Effector CD4-positive, alpha-beta T cell (primary cell): ENCODE measurements at regions not wholly inside any gene's neighbourhood (a gene's known extent, or its start where the extent isn't known, plus 50 kb on each side); places are given as distances from the start of the nearest gene placed in this dataset.

Source experiments
- DNase-seq: peaks from one replicate; pipeline ENCODE4 v3.0.0-alpha.2; 2020

DNA sequence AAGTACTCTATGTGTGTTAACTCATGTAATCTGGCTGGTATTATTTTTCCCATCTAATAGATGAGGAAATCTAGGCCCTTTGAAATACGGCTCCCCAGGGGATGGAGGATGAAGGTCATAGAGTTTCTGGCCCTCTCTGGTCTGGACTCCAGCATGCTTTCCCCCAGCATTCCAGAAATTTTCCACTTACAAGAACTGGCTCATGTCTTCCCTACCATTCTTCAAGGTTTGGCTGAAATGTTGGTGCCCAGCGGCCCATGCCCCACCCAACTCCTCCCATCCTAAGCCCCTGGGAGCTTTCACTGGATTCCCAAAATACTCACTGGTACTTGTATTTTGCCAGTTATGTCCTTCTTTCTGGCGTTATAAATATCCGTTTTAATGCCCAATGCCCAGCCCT lies 237.5 kb upstream of the NLRP1 start:
- DNase-seq: no peak

DNA sequence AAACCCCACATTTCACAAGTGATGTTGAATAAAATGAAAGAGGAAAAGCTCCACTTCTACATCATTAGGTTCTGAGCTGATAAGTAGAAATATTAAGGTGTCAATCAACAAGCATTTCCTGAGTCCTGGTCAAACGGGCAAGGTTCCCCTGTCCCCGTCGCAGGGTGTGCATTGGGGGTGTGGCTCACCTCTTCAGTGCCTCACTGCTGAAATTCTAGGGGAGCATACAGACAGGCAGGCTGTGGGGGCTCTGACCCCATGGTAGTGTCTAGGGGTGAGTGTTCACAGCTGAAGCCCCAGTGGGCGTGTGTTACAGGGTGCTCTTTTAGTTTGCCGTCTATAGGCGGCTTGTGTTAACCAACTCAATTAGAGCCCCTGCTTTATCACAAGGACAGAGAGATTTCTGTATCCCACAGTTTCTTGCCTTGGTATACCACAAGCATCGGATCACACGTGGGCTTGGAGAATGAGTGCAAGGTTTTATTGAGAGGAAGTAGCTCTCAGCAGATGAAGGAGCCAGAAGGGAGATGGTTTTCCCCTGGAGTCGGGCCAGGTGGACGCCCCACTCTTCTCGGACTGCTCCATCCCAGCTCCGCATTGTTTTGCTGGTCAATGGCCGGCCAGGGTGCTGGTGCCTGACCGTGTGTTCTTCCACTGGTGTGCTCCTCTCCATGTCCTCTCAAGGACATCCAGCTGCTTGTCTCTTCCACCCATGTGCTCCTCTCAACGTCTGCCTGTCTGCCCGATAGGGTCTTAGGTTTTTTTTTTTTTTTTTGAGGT lies 238.2 kb upstream of the NLRP1 start:
- no peak for DNase-seq

DNA sequence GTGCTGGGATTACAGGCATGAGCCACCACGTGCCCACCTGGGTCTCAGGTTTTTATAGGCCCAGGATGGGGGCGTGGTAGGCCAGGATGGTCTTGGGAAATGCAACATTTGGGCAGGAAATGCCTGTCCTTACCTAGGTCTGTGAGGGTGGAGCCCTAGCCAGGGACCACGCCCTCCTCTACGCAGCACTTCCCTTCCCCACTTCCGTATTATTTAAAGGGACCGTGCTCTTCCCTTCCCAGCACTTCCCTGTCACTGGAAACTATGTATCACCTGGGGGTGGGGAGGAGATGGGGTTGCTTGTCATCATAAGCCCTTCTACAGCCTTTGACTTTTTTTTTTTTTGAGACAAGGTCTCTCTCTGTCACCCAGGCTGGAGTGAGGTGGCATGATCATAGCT lies 238.9 kb upstream of the NLRP1 start:
- no peak for DNase-seq

DNA sequence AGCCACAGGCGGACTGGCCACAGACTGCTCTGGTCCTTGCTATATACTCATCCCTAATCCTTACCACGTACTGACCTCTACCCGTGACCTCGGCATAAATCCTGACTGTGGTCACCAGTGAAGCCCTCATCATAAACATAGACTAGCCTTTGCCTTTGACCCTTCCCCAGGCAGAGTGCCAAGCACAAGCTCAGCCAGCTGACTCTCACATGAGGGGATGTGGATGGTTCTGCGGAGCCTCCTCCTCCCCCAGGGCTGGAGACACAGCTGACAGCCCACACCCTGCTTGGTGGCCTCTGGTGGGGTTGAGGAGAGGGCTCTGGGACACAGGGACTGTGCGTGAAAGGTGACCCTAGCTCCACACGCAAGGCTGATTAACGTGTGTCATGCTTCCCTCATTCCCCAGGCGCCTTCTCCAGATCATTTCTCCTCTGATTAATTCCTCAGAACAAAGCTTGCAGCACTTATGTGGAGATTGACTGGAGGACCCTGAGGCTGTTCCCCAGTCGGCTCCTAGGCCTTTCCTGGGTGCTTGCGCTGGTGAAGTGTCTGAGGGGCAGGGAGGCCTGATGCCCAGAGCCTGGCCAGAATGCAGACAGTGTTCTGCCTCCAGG lies 241.5 kb upstream of the NLRP1 start:
- DNase-seq: no peak

DNA sequence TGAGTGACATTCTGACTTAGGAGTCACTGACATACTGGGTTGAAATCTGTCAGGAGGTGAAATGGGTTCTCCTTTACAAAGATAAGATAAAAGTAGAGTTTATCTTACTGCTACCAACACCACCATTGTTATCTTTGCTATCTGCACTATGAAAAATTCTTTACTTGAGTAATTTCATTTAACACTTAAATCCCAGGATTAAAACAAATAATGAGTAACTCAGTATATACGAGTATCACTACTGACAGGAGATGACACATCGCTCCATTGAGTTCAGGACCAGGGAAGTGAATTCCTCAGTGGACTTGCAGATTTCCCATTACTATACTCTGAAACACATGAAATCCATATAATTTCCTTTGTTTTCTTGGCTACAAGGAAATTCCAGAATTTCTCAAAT lies 242.1 kb upstream of the NLRP1 start:
- DNase-seq: no peak

DNA sequence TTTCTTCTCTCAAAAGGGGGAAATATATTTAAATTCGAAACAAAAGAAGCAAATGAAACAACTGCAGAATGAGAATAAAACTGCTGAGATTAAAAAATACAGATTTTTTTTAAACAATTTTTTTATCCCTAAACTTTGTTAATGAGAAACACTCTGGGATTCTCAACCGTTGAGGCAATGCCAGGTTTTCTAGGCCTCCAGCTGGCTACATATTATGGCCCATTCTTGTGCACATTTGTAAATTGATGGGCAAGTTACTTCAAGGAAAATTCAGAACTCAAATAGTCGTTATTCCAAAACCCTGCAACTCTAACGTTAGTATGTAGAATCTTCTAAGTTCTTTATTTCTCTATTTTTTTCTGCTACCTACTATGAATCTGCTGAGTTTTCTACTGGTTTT lies 239.3 kb upstream of the WSCD1 start:
- DNase-seq: no peak

DNA sequence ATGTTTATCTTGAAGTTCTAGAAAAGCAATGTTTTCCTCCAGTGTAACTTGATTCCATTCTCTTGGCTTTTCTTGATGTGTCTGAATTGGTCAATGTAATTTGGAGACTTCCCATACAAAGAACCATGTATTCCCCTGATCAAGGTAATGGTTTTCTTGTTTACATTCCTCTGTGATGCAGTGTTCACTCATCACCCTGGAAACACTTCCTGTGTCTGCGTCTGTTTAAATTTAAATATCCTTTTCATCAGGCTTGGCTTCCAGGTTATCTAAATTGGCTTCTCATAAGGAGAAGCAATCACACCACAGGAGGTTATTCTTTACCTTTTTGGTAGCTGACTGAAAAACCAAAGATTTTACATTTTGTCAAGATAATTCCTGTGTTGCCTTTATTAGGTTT lies 237.3 kb upstream of the WSCD1 start:
- no peak for DNase-seq

DNA sequence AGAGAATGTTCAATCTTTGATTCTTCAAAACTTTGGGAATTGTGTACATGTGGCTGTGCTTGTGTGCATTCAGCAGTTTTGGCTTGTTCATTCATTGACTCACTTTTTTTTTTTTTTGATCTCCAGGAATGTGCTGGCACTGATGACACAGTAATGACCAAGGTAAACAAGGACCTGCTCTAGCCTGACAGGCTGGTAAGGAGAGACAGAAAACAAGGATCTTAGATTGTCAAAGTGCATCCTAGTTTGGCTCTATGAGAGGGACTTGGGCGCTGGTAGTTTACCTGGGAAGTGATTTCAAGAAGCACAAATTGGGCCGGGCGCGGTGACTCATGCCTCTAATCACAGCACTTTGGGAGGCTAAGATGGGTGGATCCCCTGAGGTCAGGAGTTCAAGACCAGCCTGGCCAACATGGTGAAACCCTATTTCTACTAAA lies 233.1 kb upstream of the WSCD1 start:
- no peak for DNase-seq

DNA sequence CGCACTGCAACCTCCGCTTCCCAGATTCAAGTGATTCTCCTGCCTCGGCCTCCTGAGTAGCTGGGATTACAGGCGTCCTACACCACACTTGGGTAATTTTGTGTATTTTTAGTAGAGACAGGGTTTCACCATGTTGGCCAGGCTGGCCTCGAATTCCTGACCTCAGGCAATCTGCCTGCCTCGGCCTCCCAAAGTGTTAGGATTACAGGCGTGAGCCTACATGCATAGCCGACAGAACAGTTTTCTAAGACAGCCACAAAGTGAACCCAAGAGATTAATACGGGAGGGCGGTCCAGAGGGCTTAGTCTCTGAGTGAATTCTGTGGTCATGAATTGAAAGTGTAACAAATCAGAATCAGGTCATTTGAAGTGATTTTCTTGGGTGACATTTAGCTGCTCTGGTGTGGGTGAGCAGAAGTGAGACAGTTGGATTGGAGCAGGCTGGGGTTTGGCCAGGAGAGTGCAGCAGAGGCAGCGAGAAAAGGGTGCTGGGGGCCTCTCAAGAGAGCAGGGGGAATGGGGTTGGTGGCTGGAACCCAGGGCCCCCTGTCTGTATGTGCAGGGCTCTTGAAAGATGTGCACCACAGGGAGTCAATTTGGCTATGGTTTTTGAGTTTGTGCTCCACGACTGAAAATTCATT lies 231.4 kb upstream of the WSCD1 start:
- DNase-seq: no peak

DNA sequence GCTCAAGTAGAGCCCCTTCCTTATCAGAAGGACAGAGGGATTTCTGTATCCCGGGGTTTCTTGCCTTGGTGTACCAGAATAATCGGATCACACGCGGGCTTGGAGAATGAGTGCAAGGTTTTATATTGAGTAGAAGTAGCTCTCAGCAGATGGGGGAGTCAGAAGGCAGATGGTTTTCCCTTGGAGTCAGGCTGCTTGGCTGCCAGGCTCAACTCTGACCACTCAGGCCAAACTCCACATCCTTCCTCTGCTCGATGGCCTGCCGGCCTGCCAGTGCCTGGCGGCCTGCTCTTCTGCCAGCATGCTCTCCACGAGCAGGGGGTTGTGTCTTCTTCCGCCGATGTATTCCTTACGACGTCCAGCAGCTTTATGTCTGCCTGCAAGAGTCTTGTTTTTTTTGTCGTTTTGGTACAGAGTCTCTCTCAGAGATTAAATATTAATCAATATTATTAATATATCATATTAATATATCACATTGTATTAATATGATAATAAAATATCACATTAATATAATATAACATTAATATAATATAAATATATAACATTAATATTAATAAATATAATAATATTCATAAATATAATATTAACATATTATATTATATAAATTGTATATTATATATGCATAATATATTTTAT lies 229.2 kb upstream of the WSCD1 start:
- DNase-seq: no peak

DNA sequence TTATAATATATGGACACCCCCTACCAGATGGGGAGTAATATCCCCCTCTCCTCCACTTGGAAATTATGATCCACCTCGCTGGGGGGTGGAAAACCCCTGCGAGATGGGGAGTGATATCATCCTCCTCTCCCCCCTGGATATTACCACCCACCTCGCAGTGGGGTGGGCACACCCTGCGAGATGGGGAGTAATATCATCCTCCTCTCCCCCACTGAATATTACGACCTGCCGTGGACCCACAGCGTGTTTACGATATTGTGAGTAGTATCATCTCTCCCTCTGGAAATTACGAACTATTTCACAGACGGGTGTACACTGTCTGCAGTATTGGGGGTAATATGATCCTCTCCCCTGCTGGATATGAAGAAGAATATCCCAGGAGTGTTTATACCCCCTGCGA lies 228.3 kb upstream of the WSCD1 start:
- DNase-seq: no peak

DNA sequence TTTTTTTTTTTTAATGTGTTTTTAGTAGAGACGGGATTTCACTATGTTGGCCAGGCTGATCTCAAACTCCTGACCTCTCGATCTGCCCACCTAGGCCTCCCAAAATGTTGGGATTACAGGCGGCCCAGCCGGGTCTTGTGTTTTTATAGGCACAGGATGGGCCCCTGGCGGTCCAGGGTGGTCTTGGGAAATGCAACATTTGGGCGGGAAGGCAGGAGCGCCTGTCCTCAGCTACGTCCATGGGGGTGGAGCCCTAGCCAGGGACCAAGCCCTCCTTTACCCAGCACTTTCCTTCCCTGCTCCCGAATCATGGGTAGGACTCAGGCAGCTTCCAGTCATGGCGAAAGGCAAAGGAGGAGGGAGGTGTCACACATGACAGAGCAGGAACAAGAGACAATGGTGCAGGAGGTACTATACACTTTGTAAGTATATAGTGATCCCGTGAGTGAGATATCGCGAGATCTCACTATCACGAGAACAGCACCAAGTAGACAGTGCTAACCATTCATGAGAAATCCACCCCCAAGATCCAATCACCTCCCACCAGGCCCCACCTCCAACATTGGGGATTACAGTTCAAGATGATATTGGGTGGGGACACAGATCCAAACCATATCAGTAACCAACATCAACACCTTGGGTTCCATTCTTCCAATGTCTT lies 226.7 kb upstream of the WSCD1 start:
- no peak for DNase-seq

DNA sequence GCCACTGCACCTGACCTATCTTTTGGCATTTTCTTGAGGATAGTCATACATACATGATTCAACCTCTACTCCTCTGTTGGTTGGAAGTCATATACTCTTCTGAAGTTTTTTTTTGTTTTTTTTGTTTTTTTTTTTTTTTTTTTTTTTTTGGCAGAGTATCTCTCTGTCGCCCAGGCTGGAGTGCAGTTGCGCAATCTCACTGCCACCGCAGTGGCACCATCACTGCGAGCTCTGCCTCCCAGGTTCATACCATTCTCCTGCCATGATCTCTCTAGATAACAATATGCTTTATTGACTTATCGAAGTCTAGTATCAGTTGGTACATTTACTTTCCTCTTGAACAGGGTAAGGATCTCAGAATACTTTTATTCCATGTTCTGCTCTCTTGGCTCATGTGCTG lies 224.2 kb upstream of the WSCD1 start:
- no peak for DNase-seq

DNA sequence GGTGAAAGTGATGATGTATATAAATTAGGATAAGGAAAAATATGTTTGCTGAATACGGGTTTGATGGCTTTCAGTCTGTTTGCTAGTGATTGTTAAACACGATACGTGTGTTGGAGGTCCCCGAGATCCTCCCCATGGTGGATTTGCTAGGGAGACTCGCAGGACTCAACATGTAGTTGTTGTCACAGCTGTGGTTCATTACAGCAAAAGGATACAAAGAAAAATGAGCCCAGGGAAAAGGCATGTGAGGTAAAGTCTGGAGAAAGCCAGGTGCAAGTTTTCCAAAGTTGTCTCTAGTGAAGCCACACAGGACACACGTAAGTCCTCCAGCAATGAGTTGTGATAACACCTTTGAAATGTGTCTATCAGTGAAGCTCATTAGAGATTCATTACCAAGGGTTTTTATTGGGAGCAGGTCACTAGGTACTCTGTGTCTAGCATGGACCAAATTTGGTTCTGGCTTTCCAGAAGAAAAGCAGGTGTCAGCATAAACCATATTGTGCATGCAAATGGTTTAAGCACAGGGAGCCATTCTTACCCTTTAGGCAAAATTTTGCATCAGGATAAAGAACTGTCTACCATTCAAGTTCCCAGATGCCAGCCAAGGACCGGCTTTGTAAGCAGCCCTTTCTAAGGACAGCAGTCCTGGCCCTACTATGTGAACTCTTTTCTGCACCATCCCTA lies 215.2 kb upstream of the WSCD1 start:
- DNase-seq: no peak

DNA sequence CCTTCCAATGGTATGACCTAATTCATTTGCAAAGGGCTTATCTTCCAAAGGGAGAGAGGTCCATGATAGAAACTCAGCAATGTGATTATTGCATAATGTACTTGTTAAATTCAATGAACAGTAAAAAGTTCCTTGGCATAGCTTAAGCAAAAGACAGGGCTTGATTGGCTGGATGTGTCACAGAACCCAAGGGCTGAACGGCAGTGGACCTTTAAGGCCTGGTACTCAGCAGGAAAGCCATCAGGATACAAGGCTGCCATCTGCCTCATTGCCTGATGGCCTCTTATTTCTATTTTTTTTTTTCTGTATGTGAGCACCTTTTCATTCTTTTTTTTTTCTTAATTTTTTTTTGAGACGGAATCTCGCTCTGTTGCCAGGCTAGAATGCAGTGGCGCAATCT lies 208.9 kb upstream of the WSCD1 start:
- DNase-seq: no peak

DNA sequence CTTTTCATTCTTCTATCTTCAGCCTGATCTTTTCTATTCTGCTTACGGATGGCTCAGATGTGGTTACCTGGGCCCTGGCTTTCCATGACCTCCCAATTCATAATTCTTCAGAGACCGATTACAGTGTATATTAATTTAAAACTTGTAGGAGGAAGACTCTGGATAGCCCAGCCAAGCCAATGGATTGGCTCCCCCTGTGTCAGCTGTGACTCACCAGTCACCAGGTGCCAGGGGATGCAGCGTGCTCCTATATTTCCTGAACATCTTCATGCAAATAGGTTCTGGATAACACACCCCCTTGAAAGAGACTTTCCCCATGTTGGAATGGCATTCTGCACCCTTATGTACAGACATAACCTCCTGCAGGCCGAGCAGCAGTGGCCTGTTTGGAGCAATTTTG lies 208.3 kb upstream of the WSCD1 start:
- DNase-seq: no peak

DNA sequence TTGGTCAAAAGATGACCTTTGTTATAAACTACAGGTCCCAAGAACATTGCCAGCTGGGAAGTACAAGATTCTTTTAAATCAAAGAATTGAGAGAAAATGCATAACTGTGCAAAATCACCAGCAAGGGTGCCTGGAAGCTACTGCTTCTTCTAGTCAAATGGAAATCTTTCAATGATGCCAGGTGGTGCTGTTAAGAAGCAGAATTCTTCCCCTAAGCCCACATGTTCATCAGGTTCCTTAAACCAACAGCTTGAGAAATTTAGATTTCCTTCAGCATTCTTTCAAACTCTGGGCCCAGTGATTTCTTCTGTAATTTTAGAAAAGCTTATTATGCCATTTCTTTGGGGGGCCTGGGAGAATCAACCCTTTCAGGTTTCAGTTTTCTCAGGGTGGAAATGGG lies 207.8 kb upstream of the WSCD1 start:
- DNase-seq: no peak

DNA sequence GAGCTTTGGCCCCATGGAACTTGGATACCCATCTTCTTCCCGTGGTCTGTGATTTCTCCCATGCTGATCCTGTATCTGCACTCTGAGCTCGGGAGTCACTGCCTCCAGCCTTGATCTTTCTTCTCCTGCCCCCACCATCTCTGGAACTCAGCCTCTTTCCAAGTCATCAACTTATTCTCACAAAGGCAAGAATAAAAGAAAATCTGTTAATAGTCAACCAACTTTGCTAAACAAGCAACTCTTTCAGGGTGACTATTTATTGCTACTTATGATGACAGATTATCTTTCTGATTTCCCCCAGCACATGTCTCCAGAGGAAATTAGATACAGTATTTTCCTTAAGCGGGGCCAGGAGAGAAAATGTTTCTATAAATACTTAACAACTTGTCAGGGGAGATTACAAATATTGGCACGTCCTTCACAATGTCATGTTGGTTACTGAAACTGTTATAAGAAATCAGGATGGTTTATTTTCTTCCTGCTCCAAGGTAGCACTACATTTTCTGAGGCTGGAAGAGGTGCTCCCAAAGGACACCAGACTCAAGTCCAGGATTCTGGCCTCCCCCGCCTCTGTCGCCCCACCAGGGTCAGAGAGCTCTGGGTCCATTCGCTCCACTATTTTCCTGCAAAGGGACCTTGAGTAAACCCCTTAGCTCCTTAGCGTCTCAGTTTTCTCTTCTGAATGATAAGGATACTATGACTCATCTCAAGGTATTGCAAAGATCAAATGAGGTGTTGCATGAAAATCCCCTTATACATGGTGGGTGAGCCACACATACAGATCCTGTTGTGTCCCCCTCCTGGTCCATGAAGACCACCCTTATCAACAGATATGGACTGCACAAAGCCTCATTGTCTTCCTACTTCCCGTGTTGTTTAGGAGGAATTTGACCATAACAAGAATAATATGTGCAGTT lies 205.2 kb upstream of the WSCD1 start:
- DNase-seq: no peak

DNA sequence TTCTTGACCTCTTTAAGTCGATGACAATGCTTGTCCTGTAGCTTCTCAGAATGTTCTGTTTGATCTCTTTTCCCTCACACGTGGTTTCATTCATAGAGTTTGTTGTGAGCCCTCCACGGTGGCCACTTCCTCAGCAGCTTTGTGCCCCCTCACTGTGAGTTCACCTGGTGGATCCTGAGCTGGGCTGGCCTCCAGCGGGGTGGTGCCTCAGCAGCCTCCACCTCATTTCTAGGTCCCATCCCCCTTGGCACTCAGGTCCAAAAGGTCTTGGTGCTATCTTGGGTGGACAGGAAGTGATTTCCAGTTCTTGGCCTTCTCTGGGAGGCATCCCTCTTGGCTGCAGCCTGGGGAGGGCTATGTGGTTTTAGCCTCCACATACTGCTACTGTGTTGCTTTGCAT lies 203.2 kb upstream of the WSCD1 start:
- no peak for DNase-seq

DNA sequence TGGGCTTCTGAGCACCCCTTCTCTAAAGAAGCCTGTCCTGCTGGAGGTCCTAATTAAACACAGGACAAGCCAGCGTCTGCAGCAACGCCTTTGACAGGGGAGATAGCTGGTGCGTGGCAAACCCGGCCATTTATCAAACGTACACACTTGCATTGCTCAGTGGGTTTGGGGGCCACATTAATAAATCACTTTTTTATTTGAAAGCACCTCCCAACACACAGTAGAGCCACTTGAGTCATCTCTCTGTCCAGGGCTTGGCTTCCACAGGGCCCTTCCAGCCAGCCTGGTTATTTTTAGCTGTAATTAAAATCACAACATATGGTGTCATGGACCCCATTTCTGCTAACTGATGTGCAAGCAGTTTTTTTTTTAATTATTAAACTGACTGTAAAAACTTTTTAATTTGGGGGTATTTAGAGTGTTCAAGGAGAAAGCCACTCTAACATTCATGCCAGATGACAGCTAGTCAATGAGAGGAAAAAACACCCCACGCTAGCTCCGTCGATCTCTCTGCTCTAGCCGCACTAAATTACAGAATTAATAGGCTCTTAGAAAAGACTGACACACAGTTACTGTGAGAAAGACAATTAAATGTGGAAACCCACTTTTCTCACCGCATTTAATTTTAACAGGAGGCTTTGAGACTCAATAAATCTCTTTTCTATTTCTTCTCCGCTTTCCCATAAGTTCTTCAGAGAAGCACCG lies 201.0 kb upstream of the WSCD1 start:
- DNase-seq: no peak
